GM18498 (cell line): ENCODE measurements at regions not wholly inside any gene's neighbourhood (a gene's known extent, or its start where the extent isn't known, plus 50 kb on each side); places are given as distances from the start of the nearest gene placed in this dataset.
"Not testable (repeated sequence)": the region's sequence is repeated elsewhere in the genome, so short reads cannot be mapped to it uniquely, and the experiment has no call there.

ENCODE experiments used
- ATAC-seq: cut with Tn5 transposase; IDR thresholded peaks from one replicate; pipeline ENCODE4 v1.9.1; 2021; ENCODE audit warnings: mild to moderate bottlenecking, moderate library complexity; ENCODE audit not compliant: unreplicated experiment

DNA sequence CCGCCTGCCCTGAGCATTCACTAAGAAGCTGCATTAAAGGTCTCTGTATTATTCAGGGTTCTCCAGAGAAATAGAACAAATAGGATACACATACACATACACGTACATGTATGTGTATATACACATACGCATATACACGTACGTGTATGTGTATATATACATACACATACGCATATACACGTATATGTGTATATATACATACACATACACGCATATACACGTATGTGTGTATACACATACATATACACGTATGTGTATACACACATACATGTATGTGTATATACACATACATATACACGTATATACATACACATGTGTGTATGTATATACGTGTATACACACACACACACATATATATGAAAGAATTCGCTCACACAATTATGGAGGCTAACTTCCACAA is 108.9 kb upstream of the BARHL2 start:
- no peak for ATAC-seq

DNA sequence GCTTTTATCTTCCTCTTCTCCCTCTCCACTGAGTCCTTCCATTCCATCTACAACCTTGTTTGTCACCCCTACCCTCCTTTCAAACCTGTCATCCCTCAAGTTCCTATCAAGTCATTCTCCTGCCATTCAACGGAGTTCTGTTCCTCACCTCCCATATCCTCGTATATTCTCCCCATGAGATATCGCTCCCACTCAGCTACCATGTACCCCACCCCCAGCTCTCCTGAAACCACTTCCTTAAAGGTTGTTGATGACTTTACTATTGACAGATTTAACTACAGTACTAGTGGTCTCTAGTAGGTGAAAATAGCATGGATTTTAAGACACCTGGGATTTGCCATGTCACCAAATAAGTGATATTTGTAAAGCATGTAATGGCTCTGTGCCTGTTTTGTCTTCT is 107.4 kb upstream of the BARHL2 start:
- no peak for ATAC-seq

DNA sequence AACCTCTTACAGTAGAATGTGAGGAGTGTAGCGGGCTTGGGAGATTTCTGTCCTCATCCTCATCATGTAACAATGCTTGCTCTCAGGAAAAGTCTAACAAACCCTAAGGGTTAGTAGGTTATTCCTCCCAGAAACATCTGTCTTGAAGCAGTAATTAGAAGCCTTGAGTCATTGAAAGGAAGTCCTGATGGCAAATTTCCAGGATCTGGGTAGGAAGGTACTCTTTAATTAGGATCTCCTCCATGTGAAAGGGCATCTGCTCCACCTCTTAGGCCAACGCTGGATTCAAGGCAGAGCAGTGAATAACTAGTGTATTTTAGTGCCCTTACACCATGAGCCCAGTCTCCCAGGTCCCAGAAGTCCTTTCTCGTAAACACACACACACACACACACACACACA is 106.6 kb upstream of the BARHL2 start:
- no peak for ATAC-seq

DNA sequence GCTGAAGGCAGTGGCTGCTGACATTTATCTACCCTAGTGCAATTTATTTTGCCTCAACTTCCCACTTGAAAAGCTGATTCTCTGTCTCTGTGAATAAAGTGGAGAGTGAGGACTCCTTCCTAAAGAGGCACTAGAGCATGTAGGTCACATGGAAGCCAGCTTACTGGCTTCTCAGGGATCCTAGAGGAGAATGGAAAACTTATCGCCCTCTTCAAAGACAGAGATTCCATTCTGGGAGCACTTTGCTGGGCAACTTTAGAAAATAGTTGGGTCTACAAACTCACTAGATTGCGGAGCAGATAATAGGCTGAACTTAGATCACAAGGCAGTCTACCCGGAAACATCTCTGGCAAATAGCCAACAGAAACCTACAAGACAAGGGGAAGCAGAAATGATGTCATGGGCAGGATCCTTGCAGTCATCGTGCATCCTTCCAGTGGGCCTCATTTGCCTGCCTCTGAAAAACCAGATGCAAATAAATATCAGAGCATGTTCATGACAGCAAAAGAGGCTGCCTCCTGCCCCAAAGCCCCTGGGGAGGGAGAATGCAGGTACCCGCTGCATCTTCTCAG is 104.8 kb upstream of the BARHL2 start:
- no peak for ATAC-seq

DNA sequence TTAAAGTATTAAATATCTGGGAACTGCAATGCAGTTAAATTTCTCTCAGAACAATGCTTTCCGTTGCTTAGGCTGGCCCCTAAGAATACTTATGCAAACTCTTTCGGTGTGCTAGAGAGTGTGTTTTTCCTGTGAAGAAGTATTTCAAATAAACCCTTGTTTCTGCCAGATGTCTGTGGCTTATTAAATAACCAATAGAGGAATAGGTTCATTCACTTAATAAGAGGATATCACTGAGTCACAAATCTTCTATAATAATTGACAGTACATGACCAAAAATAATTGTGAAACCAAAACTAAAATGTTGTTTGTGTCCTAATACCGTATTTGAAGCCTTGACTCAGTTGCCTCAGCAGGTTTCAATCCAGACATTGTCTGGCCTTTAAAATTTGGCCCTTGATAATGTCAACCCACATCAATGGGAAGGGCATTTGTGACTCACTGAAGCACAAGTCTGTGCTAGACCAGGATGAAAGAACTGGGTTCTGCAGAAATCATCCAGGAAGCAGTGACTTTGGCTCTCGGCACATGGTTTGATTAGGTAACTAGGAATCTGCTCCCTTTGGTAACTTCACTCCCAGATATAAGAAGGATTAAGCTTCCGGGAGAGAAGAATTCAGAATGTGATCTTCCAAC is 104.2 kb upstream of the BARHL2 start:
- no peak for ATAC-seq

DNA sequence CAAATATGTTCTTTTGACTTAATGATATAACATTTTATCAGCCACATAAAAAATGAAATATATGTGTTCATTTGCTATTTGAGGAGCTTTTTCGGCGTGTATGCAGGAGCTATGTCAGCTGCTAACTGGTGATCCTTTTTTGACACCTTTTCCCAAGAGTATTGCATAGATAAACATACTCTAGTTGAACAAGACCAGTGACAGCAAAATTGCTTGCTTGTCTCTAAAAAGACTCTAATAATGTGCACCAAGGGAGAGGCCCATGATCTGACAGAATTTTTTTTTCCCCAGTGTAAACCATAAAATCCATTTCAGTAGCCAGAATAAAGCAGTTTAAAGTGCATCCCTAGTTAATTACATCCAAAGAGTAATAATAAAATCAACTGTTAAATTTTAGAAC is 103.6 kb upstream of the BARHL2 start:
- no peak for ATAC-seq

DNA sequence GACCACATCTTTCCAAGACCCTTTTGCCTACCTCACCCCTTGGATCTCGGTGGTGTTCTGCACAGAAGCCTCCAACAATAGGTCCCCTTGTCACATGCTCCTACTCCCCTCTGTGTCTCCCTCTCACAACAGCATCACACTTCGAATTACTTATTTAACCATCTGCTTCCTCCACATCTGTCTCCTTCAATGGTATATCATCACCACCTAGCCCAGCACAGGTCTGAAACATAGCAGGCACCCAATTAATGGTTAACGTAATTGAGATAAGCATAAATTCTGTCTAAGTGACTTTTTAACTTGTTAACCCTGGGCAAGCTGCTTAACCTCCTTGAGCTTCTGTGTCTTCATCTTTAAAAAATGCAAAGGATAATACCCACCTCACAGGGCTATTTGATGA is 100.3 kb upstream of the BARHL2 start:
- ATAC-seq = no peak

DNA sequence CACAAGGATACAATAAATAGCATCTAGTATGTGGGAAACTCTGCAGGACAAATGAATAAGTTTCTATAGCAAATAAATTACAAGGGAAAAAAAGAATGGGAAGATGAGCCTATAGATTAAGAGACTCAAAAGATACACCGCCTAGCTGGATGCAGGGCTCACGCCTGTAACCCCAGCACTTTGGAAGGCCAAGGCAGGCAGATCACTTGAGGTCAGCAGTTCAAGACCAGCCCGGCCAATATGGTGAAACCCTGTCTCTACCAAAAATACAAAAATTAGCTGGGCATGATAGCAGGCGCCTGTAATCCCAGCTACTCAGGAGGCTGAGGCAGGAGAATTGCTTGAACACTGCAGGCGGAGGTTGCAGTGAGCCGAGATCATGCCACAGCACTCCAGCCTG is 95.1 kb upstream of the BARHL2 start:
- not testable (repeated sequence) for ATAC-seq

DNA sequence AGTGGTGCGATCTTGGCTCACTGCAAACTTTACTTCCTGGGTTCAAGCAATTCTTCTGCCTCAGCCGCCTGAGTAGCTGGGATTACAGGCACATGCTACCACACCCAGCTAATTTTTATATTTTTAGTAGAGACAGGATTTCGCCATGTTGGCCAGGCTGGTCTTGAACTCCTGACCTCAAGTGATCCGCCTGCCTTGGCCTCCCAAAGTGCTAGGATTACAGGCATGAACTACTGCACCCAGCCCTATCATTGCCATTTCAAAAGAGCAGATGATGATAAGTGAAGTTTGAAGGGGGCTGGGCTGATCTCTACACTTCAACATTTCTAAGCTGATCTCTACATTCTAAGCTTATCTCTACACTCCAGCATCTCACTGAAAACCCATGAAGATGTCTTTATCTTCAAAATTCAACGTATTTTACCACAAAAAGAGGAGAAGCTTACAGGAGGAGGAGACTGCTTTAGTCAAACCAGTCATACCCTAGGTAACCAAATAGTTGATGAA is 94.4 kb upstream of the BARHL2 start:
- ATAC-seq = not testable (repeated sequence)

DNA sequence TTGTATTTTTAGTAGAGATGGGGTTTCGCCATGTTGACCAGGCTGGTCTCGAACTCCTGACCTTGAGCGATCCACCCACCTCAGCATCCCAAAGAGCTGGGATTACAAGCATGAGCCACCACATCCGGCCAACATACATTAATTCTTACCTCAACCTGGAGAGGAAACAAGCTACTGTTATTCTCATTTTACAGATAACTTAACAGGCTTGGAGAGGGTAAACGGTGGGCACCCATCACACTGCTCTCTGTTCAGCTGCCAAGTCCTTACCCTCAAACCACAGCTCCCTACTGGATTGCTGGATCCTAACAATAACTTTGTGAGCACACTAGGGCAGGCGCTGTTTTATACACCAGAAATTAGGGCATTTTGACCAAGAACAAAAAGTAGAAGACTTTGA is 93.6 kb upstream of the BARHL2 start:
- ATAC-seq = no peak

DNA sequence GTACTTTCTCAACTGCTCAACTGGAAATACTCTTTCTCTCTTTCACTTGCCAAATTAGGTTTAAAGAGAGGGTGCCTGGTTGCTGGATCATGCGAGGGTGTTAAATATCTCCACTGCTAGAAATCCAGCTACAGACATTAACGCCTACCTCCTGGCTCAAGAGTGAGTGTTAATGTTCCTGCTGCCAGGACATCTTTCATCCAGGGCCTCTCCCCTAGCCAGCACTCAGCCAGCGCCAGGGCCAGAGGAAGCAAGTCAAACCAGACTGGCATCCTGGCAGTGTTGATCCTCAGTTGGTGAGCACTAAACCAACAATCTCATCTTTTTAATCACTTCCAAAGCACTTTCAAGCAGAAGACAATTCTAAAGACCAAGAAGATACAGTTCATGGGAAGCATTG is 92.9 kb upstream of the BARHL2 start:
- no peak for ATAC-seq

DNA sequence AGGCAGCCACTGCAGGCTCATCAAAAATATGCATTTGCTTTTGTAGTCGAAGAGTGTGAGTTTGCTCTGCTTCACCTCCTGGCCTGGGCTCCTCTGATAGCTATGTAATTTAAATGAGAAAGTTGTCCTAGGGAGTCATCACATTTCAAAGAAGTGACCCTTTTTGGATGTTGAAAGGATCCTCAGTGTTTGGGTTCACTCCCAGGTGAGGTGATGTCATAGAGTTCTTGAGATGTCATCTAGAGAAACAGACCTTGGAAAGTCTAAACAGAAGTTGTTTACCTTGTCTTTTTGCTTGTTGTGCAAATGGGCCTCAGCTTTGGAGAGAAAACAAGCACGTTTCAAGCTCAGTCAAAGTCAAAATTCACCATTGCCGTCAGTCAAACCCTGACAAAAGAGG is 92.0 kb upstream of the BARHL2 start:
- ATAC-seq = no peak

DNA sequence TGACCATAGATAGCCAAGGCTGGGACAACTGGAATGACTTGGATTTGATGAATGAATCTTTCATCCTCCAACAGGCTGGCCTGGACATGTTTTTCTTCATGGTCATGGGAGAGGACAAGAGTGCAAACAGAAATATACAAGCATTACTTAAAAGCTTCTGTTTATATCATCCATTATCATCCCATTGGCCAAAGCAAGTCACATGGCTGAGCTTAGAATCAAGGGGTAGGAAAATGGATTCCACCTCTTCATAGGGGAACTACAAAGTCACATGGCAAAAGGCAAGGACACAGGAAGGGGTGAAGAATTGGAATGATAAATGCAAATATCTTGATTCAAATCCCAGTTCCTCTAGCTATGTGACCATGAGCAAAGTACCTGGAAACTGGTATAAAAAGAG is 90.2 kb upstream of the BARHL2 start:
- no peak for ATAC-seq

DNA sequence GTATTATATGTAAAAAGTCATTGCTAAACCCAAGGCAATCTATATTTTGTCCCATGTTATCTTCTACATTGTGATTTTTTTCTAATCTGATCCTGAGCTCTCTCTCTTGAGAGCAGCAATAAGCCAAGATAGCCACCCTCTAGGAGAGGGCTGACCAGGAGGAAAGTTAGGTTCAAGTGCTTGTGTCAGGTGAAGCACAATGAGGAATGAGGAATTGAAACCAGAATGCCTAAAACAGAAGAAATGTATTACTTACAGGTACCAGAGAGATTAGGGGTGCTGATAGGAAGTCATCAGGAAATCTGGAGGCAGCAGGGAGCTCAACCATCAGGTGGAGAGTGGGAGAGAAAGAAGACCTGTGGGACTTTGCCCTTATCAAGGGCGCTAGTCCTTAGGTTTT is 85.5 kb upstream of the BARHL2 start:
- no peak for ATAC-seq

DNA sequence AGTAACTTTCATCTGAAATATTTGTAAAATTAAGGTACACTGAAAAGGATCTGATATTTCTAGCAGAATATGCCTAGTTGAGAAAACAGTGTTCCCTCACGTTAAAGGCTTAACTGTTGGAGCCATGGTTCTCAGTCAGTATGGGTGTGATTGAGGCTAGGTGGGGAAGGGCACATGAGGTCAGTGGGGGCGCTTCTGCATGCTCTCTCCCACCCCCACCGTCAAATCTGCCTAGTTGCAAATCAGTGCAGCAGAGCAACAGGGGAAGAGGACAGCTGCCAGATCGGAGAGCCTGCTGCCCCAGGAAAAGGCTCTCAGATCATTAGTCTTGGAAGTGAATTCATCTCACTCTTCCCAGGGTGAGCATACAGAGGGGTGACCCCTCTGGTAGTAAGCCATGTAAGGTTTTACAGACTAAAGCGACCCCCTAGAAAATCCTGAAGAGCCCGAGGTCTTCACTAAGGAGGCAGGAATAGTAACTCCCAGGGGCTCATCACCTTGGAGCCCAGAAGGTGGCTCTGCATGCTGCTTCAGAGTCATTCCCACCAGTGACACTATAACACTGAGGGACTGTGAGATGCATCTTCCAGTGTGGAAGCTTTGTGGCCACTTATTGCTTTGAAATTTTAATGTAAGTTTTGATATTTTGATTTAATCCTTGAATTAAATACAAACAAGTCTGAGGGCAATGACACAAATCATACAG is 83.1 kb upstream of the BARHL2 start:
- no peak for ATAC-seq

DNA sequence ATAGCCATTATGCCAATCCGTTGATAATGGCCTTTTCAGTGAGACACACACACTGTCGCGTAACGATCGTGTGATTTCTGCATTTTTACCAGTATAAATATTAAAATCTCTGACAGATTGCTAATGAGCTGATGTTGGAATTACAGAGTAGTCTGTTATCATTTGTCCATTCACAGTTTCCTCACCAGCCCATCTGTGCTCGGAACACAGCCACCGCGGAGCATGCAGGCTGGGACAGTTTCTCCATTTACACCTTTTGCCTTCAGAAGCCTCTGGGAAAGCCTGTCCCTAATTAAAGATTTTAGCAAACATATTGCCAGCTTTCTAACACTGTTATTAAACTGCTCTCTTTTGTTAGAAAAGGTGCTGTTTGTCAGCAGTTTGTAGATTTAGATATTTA is 82.2 kb upstream of the BARHL2 start:
- no peak for ATAC-seq

DNA sequence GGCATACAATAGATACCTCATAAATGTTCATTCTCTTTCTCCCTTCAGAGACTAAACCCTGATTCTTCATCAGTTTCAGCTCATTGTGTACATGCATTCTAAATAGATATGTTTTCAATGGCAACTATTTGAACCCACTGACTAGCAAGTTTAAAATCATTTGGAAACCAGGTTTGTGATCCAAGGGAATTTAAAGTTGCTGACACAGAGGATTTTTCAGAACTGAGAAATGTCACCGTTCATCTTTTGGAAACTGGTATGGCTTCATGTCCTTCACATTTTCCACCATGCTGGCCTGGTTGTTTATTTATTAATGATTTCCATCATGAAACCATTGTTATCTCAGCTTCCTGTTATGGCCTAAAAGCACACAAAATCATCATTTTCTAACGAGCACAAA is 81.8 kb upstream of the BARHL2 start:
- no peak for ATAC-seq

DNA sequence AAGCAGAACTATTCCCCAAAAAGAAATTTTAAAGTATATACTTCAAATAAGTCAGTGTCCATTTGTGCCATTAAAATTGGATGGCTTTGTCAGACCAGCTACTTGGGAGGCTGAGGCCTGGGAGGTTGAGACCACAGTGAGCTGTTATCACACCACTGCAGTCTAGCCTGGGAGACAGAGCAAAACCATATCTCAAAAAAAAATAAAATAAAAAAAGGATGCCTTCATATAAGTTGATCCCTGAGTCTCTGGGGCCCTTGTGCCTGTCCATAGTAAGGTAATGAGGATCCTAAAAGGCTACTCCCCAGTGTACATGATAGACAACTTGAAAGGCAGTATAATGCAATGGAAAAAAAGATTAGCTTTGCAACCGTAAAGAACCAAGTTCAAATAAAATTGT is 81.2 kb upstream of the BARHL2 start:
- ATAC-seq = no peak

DNA sequence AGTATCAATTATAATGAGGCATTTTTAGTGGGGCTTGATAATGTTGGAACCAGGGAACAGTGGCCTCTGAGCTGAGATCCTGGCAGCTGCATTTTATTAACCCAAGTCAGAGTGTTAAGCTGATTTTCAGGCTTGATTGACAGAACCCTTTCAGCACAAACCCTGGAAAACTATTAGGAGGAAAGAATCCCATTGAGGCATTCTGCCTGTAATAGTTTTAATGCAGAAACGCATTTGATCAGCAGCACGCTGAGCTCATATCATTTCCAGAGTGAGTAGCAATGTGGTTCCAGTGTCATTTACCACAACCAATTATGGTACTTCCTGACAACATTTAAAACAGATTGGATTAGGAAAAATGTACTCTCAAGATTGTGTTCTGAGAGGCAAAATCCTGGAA is 78.3 kb upstream of the BARHL2 start:
- ATAC-seq = no peak

DNA sequence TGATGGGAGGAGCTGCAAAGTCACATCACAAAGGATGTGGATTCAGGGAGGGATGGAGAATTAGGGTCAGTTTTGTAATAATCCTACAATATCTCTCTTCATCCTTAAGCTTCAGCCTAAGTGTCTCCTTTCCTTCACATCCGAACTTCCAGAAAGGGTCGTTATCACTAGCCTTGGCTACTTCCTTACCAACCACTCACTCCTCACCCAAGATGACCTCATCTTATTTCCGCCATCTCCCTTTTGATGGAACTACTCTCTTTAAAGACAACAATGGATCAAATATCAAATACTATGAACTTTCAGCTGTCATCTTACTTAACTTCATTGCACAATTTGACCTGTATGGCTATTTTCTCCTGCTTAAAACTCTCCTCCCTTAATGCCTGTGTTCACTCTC is 69.6 kb upstream of the BARHL2 start:
- no peak for ATAC-seq

DNA sequence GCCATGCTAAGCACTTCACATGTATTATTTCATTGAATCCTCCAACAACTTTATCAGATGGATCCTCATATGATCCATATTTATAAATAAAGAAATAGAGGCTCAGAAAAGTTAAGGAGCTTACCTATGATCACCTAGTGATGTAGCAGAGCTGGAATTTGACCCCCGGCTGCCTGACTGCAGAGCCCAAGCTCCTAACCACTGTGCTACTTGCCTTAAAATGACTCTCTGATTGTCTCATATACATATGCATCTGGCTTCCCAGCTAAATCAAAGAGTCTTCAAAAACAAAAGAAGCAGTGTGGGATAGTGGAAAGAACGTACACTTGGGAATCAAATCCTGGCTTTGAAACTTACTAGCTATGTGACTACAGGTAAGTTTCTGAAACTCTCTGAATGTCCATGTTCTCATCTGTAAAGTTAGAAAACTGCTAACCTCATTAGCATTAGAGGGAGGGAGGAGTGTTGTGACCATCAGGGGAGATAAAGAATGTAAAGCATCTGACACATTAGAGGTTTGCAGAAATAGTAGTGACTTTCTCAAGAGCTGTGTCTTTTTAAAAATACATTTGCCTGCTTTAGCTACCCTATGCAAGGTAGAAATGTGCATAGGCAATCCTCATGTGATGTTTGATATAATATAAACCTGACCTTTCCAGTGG is 67.2 kb upstream of the BARHL2 start:
- no peak for ATAC-seq

DNA sequence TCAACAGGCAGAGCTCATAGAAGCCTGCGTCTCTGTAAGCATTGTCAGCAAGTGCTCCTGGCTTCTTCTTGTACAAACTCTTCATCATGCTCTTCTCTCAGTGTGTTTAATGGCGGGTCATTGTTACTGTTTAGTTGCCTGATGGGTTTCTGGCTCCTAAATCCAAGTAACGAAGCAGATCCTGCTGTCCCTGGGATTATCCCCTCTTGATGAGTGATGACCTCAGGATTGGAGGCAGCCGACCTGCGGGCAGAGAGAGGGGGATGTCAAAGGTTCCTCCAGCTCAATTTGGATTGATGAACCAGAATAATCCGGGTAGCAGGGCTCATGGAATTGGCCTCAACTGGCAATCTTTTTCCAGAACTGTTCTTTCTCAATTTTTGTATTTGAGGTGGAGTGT is 66.1 kb upstream of the BARHL2 start:
- no peak for ATAC-seq
